NCI-H2196 (cell line): ENCODE measurements at regions not wholly inside any gene's neighbourhood (a gene's known extent, or its start where the extent isn't known, plus 50 kb on each side); places are given as distances from the start of the nearest gene placed in this dataset.

ENCODE experiments used
- DNase-seq: peaks from one replicate; lab custom pipeline; 2025; ENCODE audit not compliant: unreplicated experiment; lab: John Stamatoyannopoulos, UW

DNA sequence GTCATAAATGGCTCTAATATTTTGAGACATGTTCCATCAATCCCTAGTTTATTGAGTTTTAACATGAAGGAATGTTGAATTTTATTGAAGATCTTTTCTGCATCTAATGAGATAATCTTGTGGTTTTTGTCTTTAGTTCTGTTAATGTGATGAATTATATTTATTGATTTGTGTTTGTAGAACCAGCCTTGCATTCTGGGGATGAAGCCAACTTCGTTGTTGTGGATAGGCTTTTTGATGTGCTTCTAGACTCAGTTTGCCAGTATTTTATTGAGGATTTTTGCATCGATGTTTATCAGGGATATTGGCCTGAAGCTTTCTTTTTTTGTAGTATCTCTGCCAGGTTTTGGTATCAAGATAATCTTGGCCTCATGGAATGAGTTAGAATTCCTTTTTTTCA lies 72.0 kb upstream of the CD96 start:
- DNase-seq: no peak

DNA sequence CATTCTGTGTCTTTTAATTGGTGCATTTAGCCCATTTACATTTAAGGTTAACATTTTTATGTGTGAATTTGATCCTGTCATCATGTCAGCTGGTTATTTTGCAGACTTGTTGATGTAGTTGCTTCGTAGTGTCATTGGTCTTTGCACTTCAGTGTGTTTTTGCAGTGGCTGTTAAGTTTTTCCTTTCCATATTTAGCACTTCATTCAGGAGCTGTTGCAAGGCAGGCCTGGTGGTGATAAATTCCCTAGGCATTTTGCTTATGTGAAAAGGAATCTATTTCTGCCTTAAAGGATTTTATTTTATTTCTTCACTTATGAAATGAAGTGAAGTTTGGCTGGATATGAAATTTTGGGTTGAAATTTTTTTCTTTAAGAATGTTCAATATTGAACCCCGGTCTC lies 70.2 kb upstream of the CD96 start:
- DNase-seq: no peak

DNA sequence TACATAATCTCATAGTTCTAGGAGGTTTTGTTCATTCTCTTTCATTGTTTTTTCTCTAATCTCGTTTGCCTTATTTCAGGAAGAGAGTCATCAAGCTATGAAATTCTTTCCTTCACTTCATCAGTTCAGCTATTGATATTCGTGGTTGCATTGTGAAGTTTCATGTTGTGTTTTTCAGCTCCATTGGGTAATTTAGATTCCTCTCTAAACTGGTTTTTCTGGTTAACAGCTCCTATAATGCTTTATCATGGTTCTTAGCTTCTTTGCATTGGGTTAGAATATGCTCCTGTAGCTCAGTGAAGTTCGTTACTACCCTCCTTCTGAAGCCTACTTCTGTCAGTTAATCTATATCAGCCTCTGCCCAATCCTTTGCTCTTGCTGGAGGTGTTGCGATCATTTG lies 69.4 kb upstream of the CD96 start:
- no peak for DNase-seq

DNA sequence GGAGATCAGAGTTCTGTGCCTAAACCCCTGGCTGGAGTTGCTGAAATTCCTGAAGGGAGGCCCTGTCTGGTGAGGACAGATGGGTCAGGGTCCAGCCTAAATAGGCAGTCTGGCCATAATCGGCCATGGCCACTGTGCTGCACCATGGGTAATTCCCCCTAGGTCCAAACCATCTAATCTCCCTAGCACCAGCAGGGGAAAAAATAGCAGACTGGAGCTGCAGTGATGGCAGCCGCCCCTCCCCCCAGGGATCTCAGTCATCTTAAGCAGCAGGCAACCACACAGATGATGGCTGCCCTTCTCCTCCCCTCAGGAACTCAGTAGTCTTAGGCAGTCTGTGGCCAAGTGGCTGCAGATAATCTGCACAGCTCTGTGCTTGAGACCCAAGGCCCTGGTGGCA lies 68.4 kb upstream of the CD96 start:
- DNase-seq: no peak

DNA sequence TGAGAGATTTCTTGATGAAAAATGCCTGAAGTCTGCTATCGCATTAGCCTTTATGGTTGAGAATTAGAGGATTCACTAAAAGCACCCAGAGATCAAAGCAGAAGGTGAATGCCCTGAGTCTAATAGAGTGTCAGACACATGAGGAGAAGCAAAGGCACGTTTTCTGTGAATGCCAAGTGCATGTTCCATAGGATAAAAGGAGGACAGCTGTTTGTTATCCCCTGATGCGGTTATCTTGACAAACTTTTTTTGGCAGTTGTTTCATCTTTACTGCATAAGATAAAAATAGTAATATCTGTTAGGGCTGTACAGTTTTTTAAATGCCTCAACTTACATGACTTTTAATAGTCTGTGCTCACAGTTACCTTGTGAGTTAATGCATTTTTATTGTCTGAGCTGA lies 65.3 kb upstream of the CD96 start:
- no peak for DNase-seq

DNA sequence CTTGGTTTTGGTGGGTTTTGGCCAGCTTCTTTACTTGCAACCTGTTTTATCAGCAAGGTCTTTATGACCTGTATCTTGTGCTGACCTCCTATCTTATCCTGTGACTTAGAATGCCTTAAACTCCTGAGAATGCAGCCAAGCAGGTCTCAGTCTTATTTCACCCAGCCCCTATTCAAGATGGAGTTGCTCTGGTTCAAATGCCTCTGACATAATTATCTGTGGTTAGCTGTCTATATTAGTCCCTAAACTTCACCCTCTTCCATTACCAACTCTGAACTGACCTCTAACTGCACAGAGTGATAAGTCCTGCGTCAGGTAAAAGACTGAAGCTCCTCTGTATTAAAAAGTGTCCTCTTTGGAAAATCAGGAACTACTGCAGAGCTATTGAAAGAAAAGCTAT lies 61.9 kb upstream of the CD96 start:
- no peak for DNase-seq

DNA sequence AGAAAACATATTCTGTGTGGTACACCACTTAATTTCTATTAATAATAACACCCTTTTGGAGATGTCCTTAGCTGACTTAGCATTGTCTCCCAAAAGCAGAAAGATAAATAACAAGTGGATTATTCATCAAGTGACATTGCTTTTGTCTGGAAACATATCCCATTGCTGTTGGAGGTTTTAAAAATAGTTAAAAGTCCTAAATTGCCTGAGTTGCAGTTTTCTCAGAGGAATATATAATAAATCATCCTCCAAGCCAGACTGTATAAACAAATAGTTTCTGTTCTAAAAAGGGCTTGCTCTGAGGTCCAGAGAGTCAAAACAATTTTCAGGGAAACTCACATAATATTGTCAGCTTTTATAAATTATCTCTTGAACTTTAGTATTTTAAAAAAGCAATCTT lies 60.4 kb upstream of the CD96 start:
- DNase-seq: no peak

DNA sequence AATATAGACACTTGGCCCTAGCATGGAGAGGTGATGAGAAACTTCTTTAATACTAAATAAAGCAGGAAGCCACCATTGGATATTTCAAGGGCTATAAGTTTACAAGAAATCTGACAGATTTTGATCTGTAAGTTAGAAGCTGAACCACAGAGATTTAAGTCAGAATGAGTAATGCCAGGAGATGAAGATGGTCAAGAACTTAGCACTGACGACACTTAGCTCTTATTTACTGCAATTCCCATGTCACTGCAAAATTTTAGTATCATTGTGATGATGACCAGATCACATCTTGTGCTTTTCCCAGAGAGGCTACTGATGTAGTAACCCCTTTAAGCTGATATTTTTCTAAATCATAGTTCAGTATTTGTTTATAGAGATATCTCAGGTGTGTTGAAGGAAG lies 59.4 kb upstream of the CD96 start:
- no peak for DNase-seq

DNA sequence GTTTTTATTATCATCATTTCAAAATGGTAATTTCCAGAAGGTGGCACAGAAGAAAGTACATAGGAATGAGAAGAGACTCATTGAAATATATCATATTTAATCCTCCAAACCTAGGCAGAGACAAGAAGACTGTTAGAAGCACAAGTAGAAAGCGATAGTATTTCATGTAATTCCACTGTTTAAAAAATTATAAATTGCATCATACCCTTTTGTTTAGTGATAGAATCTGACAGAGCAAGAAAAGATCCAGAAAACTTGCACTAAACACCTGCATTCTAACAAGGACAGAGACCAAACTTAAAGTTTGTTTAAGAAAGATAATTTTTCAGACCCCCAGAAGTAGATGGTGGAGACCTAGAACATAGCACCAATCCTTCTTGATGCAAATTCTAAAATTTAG lies 56.9 kb upstream of the CD96 start:
- DNase-seq: no peak
